Activated CD4-positive, alpha-beta T cell treated with anti-CD3 and anti-CD28 coated beads for 4 hours (primary cell): ENCODE measurements at regions not wholly inside any gene's neighbourhood (a gene's known extent, or its start where the extent isn't known, plus 50 kb on each side); places are given as distances from the start of the nearest gene placed in this dataset.
"Not testable (repeated sequence)": the region's sequence is repeated elsewhere in the genome, so short reads cannot be mapped to it uniquely, and the experiment has no call there.

ENCODE experiments used
- DNase-seq, 2 donors: peaks; one replicate each; pipeline ENCODE4 v3.0.0-alpha.2; 2020

DNA sequence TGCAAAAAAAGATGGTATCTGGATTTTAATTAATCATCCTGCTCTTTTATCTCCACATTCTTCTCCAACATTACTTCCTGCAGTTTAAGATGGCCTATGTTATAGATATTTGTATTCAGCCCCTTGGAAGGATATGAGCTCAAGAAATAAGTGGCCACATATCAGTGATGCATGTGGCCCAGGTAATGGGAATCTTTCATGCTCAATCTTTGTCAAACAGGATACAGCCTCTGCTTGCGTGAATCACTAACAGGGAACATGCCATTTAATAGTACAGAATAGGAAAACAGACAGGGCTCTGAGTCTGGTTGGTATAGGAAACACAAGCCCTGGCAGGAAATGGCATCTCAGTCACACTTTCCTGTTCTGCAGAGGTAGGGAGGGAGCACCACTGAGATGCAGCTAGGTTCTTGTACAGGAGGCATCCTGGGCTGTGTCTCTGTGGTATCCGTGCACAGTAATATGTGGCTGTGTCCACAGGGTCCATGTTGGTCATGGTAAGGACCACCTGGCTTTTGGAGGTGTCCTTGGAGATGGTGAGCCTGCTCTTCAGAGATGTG is 774.6 kb downstream of the TMEM121 start:
- DNase-seq = not testable (repeated sequence)

DNA sequence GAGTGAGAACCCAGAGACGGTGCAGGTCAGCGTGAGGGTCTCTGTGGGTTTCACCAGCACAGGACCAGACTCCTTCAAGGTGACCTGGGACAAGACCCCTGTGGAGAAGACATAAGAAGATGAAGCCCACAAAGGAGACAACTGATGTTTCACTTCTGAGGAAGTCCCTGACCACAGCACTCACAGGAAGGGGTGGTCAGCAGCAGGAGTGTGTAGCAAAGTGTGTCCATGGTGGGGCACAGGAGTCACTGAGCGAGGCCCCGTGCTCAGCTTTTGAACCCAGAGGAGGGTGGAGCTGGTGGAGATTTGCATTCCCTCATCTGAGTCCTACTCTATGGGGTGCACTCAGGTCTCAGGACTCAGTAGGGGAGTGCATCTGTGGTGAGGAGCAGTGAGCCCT is 775.2 kb downstream of the TMEM121 start:
- not testable (repeated sequence) for DNase-seq

DNA sequence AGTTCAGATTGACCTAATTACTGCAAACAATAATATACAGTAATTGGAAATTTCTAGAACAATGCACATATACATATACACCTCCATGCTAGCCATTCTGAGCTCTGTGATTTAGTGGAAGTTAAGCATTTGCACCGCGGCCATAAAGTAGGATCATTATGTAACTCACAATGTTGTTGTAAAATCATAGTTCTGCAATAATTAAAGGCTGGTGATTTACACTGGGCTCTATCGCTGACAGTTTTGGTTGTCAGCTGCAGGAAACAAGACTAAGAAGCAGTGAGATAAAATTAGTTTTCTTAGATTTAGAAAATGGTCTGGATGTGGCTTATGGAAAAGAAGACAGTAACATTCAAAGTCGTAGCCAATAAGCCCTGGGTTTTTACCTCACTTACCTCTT is 776.3 kb downstream of the TMEM121 start:
- DNase-seq = no peak

DNA sequence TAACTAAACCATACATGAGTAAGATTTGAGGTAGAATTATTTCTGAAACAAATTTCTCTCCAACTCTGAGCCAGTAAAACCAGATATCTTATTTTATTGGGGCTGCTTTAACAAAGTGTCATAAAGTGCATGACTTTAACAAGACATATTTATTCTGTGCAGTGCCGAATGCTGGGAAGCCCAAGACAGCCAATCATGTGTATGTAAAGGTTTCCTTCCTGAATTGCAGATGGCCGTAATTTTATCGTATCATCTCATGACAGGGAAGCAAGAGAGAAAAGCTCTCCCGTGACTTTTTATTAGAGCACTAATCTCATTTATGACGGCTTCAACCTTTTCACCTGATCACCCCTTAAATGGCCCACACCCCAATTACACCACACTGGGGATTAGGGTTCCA is 777.9 kb downstream of the TMEM121 start:
- no peak for DNase-seq

DNA sequence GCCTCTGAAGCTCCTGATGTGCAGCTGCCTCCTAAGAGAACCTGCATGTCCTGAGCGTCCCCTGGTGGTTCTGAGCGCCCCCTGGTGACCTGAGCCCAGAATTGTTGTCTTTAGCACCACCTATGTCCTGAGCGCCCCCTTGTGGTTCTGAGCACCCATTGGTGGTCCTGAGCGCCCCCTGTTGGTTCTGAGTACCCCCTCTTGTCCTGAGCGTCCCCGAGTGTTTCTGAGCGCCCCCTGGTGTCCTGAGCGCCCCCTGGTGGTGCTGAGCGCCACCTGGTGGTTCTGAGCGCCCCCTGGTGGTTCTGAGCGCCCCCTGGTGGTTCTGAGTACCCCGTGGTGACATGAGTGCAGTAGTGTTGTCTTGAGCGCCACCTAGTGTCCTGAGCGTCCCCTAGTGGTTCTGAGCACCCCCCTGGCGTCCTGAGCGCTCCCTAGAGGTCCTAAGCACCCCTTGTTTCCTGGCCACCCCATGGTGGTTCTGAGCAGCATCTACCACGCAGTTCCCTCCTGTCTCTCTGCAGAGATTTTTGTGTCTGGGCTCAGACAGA is 782.5 kb downstream of the TMEM121 start:
- peak; percentile 55 to 60 for DNase-seq

DNA sequence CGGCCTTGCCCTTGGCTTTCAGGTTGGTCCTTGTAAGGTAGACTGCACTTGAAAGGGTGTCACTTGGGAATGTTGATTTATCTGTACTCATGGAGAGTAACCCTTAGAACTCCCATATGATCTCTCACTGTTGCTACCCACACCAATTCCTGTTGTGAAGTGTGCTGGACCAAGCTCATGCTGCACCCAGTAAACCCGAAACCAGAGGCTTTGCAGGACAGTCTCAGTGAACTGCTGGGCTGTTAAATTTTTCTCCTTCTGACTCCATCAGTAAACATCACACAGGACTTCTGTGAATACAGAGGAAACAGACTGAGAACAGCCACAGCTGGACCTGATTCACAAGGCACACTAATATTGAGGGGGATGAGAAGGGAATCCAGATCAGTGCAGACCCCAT is 783.0 kb downstream of the TMEM121 start:
- no peak for DNase-seq

DNA sequence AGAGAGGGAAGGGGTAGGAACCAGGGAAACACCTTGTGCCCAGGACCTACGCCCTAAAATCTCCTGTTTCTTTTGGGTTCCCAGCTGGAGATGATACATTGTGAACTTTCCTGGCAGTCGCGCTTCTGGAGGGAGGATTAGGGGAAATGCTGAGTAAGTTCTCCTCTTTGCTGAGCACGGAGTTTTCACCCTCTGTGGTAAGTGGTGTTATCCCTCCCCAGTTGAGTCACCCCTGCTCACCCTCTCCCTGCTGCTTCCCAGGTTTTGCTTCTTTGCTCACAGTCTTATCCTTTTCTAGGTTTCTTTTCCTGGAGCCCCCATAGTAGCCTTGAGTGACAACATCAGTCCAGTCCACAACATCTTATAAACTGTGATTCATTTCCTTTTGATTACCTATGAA is 789.1 kb downstream of the TMEM121 start:
- DNase-seq = no peak

DNA sequence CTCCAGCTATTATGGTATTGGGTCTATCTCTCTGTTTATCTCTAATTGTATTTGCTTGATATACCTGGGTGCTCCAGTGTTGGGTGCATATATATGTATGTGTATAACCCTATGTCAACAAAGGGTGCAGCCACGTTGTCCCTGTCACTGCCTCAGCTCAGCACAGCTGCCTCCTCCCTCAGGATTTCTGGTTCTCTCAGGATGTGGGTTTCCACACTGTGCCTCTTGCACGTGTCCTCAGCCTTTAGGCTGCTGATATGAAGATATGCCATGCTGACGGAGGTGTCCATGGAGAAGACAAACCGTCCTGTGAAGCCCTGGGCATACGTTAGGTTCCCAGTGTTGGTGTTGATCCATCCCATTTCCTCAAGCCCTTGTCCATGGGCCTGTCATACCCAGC is 791.2 kb downstream of the TMEM121 start:
- no peak for DNase-seq

DNA sequence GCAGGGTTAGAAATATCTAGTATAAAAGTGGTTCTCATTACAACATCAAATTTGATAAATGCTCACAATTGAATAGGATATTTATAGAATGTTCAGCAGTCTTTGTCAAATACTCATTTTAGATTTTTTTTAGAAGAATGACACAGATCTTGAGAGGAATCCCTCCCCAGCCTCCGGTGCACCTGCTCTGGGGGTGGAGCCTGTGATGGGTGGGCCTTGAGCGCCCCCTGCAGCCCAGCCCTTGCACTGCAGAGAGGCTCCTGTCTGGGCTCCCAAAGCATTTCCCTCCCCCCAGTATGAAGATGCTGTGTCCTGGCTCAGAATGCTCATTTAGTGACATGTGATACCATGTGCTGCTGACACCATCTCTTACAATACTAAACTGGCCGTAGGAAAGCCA is 792.3 kb downstream of the TMEM121 start:
- peak; percentile 23 to 60 for DNase-seq

DNA sequence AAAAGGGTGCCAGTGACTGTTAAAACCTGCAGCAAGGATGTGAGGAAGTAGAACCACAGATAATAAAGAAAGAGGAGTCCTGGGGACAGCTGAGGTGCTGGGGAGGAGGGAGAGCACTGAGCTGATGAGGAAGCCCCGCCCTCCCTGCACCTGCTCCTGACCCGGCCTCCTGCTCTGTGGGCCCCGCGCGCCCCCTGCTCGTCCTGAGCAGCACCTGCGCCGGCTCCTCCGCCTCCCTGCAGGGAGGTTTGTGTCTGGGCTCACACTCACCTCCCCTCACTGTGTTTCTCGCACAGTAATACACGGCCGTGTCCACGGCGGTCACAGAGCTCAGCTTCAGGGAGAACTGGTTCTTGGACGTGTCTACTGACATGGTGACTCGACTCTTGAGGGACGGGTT is 797.6 kb downstream of the TMEM121 start:
- peak in 1 of 2 donors; percentile 59 for DNase-seq

DNA sequence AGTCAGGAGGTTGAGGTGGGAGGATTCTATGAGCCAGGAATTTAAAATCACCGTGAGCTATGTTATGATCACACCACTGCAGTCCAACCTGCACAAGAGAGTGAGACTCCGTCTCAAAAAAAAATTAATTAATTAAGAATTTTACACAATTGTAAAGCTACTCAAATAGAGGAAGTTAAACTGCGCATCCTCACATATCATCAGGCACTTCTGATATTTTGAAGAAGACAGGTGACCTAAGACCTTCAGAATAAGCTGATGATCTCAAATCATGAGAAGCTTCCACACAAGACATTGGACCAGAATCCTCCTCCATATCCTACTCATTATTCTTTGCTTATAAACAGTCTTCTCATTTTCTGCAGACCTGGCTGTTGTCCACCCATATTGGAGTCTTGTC is 800.9 kb downstream of the TMEM121 start:
- DNase-seq = no peak

DNA sequence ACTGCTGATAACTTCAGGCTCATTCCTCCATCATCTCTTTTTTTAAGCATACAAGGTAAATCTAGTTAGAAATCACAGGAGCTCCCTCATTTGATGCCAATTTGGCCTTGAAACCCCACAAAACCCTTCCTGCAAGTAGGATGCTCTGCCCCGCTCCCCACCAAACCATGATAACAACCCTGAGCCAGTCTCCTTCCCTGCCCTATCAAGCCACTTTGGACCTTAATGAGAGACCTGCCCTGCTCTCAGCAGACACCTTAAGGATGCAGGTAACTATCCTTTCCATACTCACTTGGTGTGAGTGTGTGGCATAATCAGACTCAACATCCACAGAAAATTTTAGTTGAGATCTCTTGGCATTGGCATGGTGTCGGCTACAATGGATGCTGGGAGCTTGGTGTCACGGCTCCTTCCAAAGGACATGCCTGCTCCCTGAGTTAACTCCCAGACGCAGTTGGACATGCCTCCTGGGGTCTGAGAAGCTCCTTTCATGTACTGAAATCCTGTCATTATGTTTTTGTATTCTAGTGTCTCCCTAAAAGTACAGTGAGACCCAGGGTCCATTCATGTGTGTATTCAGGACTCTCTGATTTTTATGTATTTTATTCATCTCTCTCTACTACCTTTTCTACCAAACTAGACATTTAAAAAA is 801.4 kb downstream of the TMEM121 start:
- DNase-seq = not testable (repeated sequence)

DNA sequence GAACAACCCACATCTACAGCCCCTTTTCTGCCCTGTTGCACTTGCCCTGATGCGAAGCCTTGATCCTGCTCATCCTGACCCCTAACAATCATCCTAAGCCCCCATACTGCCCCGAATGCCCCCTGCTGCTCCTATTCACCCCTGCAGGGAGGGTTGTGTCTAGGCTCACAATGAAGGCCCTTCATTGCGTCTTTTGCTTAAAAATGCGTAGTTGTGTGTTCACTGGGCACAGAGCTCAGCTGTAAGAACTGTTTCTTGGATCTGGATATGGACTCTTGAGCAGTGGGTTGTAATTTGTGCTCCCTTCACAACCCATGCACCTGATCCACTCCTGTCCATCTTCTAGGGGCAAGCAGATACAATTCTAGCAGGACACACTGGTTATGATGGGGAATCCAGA is 802.9 kb downstream of the TMEM121 start:
- DNase-seq = not testable (repeated sequence)

DNA sequence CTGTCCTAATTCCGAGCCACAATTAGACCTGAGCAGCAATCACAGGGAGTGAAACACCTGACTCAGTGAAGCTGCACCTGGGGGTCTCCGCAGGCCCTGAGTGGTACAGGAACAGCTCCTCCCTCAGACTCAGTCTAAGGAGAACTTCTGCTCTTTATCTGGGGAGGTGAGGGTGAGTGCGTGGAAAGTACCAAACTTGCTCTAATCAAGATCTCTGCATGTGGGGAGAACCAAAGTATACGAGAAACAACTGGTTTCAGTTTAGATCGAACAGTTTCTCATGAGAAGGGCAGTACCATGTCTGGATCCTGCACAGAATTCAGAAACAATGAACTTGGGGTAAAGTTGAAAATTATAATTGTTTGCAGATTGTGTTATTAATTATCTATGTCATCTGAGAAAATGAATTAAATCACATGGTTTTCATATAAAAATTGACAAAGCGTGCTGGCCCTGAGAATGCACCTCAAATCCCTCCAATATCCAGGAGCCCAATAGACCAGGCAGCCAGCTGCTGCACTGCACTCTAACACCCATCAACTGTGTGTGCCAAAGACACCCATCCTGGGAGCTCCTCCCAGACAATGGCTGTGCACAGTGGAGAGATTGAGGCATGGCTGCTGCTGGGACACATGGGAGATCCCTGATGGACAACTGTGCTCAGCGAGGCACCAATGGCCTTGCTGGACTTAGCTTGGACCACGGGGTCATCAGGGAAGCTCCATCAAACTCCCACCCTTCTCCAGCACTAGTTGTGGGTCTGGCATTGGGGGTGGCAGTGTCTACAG is 803.8 kb downstream of the TMEM121 start:
- DNase-seq = not testable (repeated sequence)

DNA sequence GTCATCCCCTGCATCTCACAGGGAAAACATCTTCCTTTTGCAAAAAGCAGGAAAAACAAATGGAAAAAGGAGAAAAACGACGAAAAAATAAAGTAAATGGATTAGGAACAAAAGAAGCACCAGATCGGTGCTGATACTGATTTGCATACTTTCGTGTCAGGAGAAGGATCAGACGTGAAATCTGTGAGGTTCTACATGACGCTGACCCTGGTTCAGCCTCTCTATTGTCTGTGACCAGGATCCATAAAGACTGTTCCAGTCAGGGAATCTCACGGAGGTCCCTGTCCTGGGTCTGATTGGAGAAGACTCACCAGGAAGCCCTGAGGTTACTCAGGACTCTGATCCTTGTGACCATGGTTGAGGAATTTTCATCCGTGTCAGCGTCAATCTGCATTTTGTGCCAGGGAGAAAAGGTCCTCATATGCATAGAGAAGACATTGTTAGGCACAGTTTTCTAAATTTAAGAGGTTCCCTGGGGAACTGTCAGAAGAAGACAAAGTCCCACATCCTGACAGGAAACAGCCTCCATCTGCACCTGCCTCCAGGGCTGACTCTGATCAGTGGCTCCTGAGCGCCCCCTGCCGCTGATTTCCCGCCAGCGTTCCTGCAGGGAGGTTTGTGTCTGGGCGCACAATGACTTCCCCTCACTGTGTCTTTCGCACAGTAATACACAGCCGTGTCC is 808.2 kb downstream of the TMEM121 start:
- peak; percentile 68 to 77 for DNase-seq

DNA sequence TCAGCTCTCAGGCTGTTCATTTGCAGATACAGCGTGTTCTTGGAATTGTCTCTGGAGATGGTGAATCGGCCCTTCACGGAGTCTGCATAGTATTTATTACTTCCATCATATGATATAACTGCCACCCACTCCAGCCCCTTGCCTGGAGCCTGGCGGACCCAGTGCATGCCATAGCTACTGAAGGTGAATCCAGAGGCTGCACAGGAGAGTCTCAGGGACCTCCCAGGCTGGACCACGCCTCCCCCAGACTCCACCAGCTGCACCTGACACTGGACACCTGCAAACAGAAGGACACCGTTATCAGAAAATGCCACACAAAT is 808.7 kb downstream of the TMEM121 start:
- DNase-seq = not testable (repeated sequence)

DNA sequence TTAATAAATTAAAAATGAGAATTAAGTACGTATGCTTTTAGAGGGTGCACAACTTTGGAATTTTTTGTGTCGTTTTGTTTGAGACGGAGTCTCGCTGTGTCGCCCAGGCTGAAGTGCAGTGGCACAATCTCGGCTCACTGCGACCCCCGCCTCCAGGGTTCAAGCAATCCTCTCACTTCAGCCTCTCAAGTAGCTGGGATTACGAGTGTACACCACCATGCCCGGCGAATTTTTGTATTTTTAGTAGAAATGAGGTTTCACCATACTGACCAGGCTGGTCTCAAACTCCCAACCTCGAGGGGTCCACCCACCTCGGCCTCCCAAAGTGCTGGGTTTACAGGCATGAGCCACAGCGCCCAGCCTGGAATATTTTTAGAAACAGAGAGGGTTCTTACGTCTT is 812.4 kb downstream of the TMEM121 start:
- not testable (repeated sequence) for DNase-seq

DNA sequence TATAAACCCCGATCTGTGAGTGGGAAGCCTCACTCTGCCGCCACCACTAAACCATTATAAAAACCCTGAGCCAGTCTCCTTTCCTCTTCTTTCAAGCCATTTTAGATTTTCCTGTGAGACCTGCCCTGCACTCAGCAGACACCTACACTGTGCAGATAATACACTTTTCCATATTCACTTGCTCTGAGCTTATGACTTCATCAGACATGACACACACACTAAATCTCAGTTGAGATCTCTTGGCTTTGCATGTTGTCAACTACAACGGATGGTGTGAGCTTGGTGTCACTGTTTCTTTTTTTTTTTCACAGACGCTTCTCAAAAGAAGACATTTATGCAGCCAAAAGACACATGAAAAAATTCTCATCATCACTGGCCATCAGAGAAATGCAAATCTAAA is 814.3 kb downstream of the TMEM121 start:
- DNase-seq = not testable (repeated sequence)

DNA sequence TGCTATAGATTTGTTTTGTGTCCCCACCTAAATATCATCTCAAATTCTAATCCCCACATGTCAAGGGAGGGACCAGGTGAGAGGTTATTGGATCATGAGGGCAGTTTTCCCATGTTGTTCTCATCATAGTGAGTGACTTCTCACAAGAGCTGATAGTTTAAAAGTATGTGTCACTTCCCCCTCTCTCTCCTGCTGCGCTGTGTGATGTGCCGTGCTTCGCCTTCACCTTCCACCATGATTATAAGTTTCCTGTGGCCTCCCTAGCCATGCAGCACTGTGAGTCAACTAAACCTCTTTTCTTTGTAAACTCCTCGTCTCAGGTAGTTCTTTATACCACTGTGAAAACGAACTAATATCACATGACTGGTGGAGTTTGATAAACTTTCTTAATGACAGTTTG is 814.8 kb downstream of the TMEM121 start:
- DNase-seq = not testable (repeated sequence)

DNA sequence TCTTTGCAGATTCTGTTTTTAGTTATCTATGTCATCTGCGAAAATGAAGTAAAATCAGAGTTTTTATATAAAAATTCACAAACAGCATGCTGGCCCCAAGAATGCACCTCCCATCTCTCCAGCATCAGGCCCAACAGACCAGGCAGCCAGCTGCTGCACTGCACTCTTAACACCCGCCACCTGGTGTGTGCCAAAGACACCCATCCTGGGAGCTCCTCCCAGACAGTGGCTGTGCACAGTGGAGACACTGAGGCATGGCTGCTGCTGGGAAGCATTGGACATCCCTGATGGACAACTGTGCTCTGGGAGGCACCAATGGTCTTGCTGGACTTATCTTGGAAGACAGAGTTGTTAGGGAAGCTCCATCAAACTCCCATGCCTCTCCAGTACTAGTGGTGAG is 817.2 kb downstream of the TMEM121 start:
- no peak for DNase-seq

DNA sequence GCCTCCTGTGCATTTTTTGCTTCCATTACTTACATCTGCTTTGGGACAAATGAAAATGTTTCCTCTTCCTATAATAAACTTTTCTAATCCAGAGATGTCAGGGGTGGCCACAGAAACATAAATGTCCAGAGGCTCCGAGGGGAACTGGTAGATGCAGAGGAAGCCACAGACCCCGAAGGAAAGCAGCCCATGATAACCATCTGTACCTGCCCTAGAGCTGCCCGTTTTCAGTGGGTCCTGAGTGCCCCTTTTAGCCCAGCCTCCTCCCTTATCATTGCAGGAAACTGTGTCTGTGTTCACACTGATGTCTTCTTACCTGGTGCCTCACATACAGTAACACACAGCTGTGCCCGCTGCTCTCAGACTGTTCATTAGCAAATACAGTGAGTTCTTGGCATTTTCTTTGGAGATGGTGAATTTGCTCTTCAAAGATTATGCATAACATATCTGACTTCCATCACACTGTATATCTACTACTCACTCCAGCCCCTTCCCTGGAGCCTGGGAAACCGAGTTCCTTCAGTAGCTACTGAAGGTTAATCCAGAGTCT is 817.8 kb downstream of the TMEM121 start:
- DNase-seq = not testable (repeated sequence)

DNA sequence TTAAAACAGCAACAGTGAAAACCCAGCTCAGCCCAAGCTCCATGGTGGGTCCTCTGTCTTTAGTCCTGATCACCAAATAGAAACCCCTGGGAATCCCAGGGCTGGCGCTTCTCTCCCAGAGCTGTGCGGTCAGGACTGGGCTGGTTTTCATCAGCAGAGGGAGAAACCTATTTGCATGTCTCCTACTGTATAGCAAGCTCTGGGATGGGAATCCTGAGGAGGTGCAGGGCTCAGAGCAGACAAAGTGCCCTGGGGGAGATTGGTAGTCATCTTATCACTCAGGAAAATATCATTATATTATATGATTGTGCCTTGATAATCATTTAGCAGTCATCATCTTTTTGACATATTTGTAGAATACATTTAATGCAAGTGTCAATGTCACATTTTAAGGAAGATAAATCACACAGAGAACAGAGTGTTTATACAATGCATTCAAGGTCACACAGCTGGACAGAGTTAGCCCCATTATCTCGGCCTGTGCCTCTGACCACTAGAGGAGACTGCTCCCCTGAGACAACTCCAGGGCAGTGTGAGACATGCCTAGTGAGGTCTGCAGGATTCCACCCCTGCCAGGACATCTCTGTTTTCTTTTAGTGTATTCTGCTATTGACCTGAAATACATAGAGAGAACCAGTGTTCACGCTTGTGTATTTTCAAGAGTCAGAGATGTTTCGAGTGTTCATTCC is 818.6 kb downstream of the TMEM121 start:
- not testable (repeated sequence) for DNase-seq
